SK-N-MC (cell line): ENCODE measurements at regions not wholly inside any gene's neighbourhood (a gene's known extent, or its start where the extent isn't known, plus 50 kb on each side); places are given as distances from the start of the nearest gene placed in this dataset.

Experiments used
- EZH2 ChIP-seq: fragments of 200-600 bp; sonication (generic); IDR thresholded peaks from one replicate; pipeline ENCODE4 v1.6.1; 2017; ENCODE audit warnings: antibody characterized with exemption
- POLR2AphosphoS5 ChIP-seq: IDR thresholded peaks from 2 replicates; pipeline ENCODE4 v1.6.1; 2012; ENCODE audit warnings: mild to moderate bottlenecking, low read depth, low read length, borderline replicate concordance

DNA sequence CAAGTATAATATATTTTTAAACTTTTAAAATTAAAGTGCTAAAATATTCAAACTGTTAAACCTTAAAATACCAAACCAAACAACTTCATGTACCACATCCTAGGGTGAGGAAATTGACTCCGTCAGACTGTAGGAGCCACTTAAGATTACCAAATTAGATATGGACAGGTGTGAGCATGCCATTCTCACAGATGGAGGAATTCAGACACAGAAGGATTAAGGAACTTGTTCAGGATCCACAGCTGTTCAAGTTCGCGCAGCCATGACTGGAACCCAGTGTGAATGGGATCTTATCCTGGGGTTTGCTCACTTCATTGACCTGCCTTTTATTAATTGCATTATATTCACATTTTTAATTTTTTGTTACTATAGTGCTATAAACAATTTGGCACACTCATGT lies 224.9 kb upstream of the PCDH7 start:
- no peak for TF ChIP-seq EZH2
- no peak for TF ChIP-seq POLR2AphosphoS5
